ENCODE measurements at regions not wholly inside any gene's neighbourhood (a gene's known extent, or its start where the extent isn't known, plus 50 kb on each side); places are given as distances from the start of the nearest gene placed in this dataset.

- H3K36me3 ChIP-seq = no peaks in the 10 kb centered on the region
- no peaks in the 10 kb centered on the region for H3K9me3 ChIP-seq
- TF ChIP-seq POLR2A (IDR thresholded peaks at IDR 0.05) (no peak), CTCF (IDR thresholded peaks at IDR 0.05) (no peak)
- no peaks in the 10 kb centered on the region for H3K4me1 ChIP-seq
- intact Hi-C loops (cut with DNase I) = no loop called here
- H3K27me3 ChIP-seq = no peaks in the 10 kb centered on the region
- H3K27ac ChIP-seq = no peak overlapping the region
- no peak for DNase-seq
- H3K4me3 ChIP-seq = no peak overlapping the region
- 39 to 57% methylated on average over 2 of the region's 2 CpGs for WGBS, 2 donors
These were observed 579.0 kb upstream of the STXBP6 start for GRCh38 chr14:25628978-25629377.

DNA sequence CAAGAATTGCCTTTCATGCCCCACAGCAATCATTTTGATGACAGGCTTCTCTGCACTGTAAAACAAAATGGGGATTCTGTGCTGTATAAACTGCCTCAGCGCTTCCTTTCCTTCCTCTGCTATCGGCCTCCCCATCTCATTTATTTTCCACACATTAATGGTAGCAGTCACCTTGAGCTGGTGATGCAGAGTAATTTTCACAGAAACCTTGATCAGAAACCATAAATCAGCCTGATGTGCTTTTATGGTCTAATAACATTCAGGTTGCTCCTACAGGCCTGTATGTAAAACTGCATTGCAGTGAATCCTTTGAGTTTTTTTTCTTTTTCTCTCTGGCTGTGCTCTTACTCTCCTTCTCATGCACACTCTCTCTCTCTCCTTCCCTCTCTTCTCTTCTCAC lies 578.4 kb upstream of the STXBP6 start:
- DNase-seq = no peak
- no peak for TF ChIP-seq POLR2A (IDR thresholded peaks at IDR 0.05)
- TF ChIP-seq CTCF (IDR thresholded peaks at IDR 0.05) = no peak
- H3K27me3 ChIP-seq = no peaks in the 10 kb centered on the region
- H3K4me1 ChIP-seq = no peaks in the 10 kb centered on the region
- no peak overlapping the region for H3K27ac ChIP-seq
- intact Hi-C loops (cut with DNase I) = no loop called here
- 88% methylated on average over 2 of the region's 2 CpGs for WGBS, 2 donors
- H3K36me3 ChIP-seq = no peaks in the 10 kb centered on the region
- H3K9me3 ChIP-seq = no peaks in the 10 kb centered on the region
- no peak overlapping the region for H3K4me3 ChIP-seq

DNA sequence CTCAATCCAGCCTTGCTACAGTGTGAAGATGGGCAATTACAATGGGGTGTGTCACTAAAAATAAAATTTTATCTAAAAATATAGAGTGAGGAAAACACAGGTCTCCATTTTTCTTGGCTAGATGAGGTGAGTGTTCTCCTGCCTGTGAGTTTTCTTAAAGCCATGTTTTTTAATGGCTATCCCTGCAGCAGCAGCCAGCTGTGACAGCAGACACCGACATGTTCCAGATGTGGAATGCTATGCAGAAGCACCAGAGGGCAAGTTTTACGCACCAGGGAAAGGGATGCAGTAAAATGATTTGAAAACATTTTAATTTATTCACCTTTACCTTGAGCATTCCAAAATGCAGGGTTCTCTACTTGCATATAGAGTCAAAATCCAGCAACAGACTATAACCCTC lies 577.0 kb upstream of the STXBP6 start:
- H3K4me3 ChIP-seq = no peak overlapping the region
- no peaks in the 10 kb centered on the region for H3K9me3 ChIP-seq
- no peaks in the 10 kb centered on the region for H3K36me3 ChIP-seq
- no peak overlapping the region for H3K27ac ChIP-seq
- WGBS, 2 donors = 50 to 56% methylated on average over 2 of the region's 2 CpGs
- intact Hi-C loops (cut with DNase I) = no loop called here
- TF ChIP-seq POLR2A (IDR thresholded peaks at IDR 0.05) (no peak), CTCF (IDR thresholded peaks at IDR 0.05) (no peak)
- DNase-seq = no peak
- no peaks in the 10 kb centered on the region for H3K27me3 ChIP-seq
- H3K4me1 ChIP-seq = no peaks in the 10 kb centered on the region

DNA sequence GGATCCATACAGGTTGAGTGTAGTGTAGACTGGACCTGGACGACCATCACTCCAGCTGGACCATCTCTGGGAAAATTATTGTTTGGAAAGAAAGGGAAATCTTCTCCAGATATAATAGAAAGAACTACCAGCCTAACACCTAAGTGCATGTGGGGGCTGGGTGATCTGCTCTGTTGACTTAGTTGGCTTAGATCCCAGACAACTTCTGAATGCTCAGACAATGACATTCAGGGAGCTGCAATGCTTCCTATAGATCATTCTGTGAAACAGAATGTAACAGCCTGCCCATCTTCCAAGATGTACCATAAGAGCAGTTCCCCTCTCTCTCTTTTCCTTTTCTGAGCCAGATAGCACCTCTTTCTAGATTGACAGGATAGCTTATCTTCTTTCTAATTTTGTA lies 572.8 kb upstream of the STXBP6 start:
- Histone ChIP-seq H3K36me3 (no peaks in the 10 kb centered on the region), H3K4me3 (no peak overlapping the region), H3K4me1 (no peaks in the 10 kb centered on the region), H3K27ac (no peak overlapping the region), H3K9me3 (peaks cover 0 to 7% (median 0%) of the 10 kb centered on the region in 3 donors), H3K27me3 (no peaks in the 10 kb centered on the region)
- intact Hi-C loops (cut with DNase I) = no loop called here
- WGBS, 2 donors = 58 to 60% methylated on average over 1 of the region's 1 CpG
- no peak for TF ChIP-seq CTCF (IDR thresholded peaks at IDR 0.05)
- no peak for TF ChIP-seq POLR2A (IDR thresholded peaks at IDR 0.05)
- DNase-seq = no peak

DNA sequence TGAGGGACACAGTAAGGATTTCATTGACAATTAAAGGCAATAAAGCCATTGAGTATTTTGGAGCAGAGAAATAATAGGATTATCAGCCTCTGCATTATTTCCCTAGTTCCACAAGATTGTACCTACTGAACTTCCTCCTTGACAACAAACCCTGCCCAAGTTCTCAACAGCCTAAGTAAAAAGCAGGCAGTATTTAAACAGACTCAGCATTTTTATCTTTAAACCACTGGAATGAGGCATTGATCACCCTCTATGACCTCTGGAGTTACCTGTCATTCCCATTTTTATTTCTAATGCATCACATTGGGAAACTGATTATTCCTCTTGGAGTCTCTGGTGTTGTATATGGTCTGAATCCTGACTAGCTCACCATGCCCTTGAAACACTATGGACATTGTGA lies 570.6 kb upstream of the STXBP6 start:
- intact Hi-C loops (cut with DNase I) = no loop called here

More for the DNA sequence above, 570.6 kb upstream of the STXBP6 start:
- Histone ChIP-seq H3K4me1 (no peaks in the 10 kb centered on the region), H3K27ac (no peak overlapping the region), H3K27me3 (no peaks in the 10 kb centered on the region), H3K4me3 (no peak overlapping the region), H3K9me3 (peaks cover 0 to 18% (median 11%) of the 10 kb centered on the region in 3 donors), H3K36me3 (no peaks in the 10 kb centered on the region)
- no peak for DNase-seq
- no peak for TF ChIP-seq POLR2A (IDR thresholded peaks at IDR 0.05)
- TF ChIP-seq CTCF (IDR thresholded peaks at IDR 0.05) = no peak
